ENCODE measurements at regions not wholly inside any gene's neighbourhood (a gene's known extent, or its start where the extent isn't known, plus 50 kb on each side); places are given as distances from the start of the nearest gene placed in this dataset.
"Not testable (repeated sequence)": the region's sequence is repeated elsewhere in the genome, so short reads cannot be mapped to it uniquely, and the experiment has no call there.

DNA sequence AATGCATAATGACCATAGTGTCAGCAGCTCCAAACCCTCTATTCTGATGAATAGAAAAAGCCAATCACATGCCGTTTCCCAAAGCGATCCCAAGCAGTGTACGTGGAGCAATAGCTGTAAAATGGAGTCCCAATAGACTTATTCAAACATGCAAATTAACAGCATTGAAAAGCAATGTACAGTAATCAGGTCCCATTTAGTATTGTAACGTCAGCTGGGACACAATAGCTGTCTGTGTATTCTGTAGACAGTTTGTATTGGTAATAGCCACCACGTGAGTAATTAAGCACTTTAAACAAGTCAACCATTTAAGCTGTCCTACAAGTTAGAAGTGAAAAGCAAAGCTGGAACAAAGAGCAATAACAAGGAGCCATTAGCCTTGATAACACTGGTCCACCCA is 698.2 kb downstream of the PCDH17 start:
- in situ Hi-C loops (cut with MboI; ENCODE audit: low sequenced_read_pairs): no loop called here

- in situ Hi-C loops (cut with MboI; ENCODE audit: low sequenced_read_pairs): no loop called here
Observed at GRCh38 chr13:58340895-58341294, 709.4 kb downstream of the PCDH17 start.

- in situ Hi-C loops (cut with MboI; ENCODE audit: low sequenced_read_pairs): no loop called here
Observed at GRCh38 chr13:58341318-58341717, 709.8 kb downstream of the PCDH17 start.

DNA sequence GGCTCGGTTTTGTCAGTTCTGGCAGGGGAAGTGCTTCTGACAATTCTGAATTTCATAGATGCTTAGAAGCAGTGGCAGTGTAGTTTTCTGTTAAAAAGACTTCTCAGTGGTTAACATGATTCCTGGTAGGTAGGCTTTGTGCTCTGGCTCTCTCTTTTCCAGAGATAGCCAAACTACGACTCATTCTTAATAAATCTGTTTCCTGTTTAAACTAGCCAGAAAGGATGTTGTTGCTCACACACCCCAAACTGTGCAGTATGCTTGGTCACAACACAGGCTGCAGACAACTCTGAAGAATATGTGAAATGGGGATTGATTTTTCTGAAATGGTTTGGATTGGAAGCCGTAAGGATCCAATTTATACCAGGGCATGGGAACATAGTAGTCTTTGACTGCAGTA is 711.5 kb downstream of the PCDH17 start:
- in situ Hi-C loops (cut with MboI; ENCODE audit: low sequenced_read_pairs): no loop called here

- in situ Hi-C loops (cut with MboI; ENCODE audit: low sequenced_read_pairs): not testable (repeated sequence)
Observed at GRCh38 chr13:58352100-58352499, 720.6 kb downstream of the PCDH17 start.

- in situ Hi-C loops (cut with MboI; ENCODE audit: low sequenced_read_pairs): no loop called here
Observed at GRCh38 chr13:58369936-58370335, 738.4 kb downstream of the PCDH17 start.

DNA sequence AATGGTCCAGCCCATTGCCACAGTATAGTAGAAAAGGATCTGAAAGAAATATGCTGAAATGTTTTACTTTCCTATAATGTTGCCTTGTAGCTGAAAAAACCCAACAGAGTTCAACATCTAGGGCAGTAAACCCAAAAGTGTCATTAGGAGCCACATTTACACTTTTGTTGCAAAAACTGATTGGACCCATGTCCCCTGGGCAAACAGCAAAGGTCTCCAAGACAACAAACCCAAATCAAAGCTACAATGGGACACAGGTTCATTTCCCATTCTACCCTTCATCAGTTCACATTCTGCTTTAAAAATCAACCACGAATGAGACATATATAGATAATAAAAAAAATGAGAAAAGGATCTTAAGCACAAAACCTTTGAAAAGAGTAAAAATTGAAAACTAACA is 744.8 kb downstream of the PCDH17 start:
- in situ Hi-C loops (cut with MboI; ENCODE audit: low sequenced_read_pairs): no loop called here

DNA sequence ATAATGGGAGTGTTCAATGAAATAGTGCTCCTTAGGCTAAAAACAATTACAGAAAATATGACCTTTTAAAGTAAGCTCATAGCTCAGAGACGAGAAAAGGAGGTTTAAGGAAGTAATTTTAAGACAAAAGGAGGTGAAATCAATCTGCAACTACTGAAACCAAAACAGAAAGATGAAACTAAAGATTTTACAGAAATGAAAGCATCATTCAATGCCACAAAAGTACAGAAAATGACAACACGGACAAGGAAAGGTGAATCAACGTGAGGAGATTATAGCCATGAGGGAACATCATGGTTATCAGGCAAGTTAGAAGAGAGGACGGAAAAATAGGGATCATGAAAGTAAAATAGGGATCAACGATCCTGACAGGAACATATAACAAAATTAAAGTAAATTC is 745.2 kb downstream of the PCDH17 start:
- in situ Hi-C loops (cut with MboI; ENCODE audit: low sequenced_read_pairs): no loop called here

DNA sequence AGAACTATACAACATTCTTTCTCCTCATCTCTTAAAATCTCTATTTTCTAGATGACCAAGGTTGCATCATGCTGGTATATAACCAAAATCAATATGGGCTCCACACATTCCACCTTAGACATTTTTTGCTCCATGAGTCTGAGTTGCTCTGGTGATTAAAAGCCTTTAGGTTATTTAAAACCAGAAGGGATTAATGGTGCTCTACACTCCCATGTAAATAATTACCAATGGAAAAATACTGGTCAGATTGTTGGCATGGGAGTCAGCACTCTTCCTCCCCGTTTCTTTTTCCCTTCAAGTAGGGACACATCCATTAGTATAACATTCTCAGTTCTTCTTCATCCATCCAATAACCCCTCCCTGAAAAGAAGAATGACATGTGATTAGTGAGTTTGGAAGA is 747.7 kb downstream of the PCDH17 start:
- in situ Hi-C loops (cut with MboI; ENCODE audit: low sequenced_read_pairs): no loop called here

DNA sequence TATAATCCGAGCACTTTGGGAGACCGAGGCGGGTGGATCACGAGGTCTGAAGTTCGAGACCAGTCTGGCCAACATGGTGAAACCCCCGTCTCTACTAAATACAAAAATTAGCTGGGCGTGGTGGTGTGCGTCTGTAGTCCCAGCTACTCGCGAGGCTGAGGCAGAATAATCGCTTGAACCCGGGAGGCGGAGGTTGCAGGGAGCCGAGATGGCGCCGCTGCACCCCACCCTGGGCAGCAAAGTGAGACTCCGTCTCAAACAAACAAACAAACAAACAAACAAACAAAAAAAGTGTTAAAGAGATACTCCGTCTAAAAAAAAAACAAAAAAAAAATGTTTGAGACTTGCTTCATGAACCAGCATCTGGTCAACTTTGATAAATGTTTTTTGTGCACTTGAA is 753.8 kb downstream of the PCDH17 start:
- in situ Hi-C loops (cut with MboI; ENCODE audit: low sequenced_read_pairs): not testable (repeated sequence)

- in situ Hi-C loops (cut with MboI; ENCODE audit: low sequenced_read_pairs): no loop called here
Observed at GRCh38 chr13:58397596-58398387, 766.2 kb downstream of the PCDH17 start.

- in situ Hi-C loops (cut with MboI; ENCODE audit: low sequenced_read_pairs): no loop called here
Observed at GRCh38 chr13:58399263-58399662, 767.7 kb downstream of the PCDH17 start.

DNA sequence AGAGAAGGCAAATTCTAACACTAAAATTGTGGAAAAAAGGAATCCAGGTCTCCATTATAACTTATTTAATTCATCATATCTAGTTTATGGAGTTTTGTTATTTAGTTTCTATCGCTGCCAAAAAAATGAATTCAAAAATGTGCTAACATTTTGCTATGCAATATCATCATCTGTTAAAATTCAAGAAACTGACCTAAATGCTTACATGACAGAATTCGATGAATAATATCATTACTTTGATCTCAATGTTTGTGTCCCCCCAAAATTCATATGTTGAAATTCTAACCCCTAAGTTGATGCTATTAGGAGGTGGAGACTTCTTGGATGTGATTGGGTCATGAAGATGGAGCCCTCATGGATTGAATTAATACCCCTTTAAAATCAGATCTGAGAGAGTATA is 775.0 kb downstream of the PCDH17 start:
- in situ Hi-C loops (cut with MboI; ENCODE audit: low sequenced_read_pairs): no loop called here

GRCh38 chr13:58429917-58430316 is 798.4 kb downstream of the PCDH17 start:
- in situ Hi-C loops (cut with MboI; ENCODE audit: low sequenced_read_pairs): no loop called here

DNA sequence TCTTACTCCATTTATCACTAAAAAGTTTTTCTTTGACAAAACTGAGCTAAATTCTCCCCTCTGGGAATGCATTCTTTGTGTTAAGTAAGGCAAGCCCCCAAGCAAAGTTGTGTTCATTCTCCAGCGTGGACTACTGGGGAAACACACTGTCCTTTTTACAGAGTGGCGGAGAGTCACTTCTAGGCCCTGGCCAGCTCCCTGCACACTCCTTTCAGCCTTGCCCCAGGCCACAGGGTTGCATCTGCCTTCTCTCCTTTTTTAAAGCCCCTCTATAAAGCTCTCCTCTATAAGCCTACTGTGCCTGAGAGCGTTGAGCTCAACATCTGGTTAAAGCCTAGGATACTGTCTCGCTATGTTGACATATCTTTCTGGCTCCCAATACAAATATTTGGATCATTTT is 803.4 kb downstream of the PCDH17 start:
- in situ Hi-C loops (cut with MboI; ENCODE audit: low sequenced_read_pairs): no loop called here

DNA sequence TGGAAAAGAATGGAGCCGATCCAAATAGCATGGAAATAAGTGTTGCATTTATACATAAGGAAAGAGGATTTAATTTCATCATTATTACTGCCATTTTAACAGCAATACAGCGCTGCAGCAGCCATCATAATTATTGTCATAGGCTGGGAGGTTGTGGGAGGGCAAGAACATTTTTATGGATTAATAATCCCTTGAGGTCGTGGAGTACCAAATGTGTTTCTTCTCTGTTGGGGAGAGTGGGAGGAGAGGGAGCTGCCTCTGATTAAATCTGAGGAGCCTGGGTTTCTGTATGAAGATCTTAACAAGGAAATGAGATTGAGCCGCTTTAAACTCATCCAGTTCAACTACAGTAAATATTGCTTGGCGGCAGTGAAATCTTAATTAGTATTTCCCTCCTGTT is 805.9 kb downstream of the PCDH17 start:
- in situ Hi-C loops (cut with MboI; ENCODE audit: low sequenced_read_pairs): no loop called here

- in situ Hi-C loops (cut with MboI; ENCODE audit: low sequenced_read_pairs): no loop called here
Observed at GRCh38 chr13:58446979-58447378, 815.4 kb downstream of the PCDH17 start.

- in situ Hi-C loops (cut with MboI; ENCODE audit: low sequenced_read_pairs): no loop called here
Observed at GRCh38 chr13:58452123-58452623, 820.6 kb downstream of the PCDH17 start.

DNA sequence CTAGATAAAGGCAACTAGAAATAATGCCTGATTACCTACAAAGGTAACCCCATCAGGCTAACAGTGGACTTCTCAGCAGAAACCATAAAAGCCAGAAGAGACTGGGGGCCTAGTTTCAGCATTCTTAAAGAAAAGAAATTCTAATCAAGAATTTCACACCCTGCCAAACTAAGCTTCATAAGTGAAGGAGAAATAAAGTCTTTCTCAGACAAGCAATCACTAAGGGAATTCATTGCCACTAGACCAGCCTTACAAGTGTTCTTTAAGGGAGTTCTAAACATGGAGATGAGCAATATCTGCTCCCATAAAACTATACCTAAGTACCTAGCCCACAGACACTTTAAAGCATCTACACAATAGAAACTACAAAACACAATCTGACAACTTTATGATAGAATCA is 823.5 kb downstream of the PCDH17 start:
- in situ Hi-C loops (cut with MboI; ENCODE audit: low sequenced_read_pairs): no loop called here

DNA sequence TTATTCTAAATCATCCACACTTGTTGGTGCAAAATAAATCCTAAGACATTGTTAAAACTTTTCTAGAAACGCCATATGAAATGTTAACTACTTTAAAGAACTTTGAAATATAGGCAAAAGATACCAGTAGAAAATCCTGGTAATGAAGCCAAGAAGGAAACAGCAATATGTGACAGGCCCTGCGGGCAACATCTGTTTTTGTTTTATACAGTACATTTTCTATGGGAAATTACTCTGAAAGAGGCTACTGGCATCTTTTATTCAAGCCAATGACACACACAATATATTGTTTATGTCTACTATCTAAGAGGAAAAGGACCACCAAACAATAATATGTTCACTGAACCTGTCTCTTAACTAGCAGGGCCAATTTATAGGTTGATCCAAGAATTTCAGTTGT is 829.7 kb downstream of the PCDH17 start:
- in situ Hi-C loops (cut with MboI; ENCODE audit: low sequenced_read_pairs): no loop called here

DNA sequence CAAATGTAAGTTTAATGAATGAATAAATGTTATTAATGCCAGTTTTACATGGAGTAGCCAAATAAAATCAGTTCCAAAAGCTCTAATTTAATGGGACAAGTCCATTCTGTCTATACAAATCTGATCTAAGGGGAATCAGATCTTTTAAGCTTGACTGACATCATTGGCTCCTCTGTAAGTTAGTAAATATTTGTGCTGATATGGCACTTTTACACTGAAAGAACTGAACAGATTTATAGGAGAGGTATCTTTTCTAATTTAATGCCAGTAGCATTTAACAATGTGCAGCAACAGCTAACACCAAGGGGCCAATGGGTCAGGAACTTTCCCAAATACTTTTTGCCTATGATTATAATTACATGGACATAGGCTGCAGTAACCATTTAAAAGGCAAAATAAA is 832.3 kb downstream of the PCDH17 start:
- in situ Hi-C loops (cut with MboI; ENCODE audit: low sequenced_read_pairs): no loop called here

DNA sequence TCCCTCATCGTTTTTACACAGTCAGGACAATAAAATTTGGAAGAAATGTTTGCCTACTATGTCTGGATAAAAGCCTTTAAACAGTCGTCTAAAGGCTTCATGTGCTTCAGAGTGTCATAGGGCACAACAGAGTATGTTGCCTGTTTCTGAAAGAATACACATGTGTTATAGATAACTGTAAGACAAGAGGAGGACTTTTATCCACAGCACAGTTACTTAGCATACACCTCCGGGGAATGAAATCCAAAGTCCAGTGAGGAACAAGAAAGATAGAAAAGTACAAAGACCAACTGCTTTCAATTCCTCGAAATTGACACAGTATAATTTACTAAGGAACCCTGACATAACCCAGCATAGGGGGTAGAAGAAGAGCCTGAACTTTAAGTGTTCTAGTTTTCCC is 835.6 kb downstream of the PCDH17 start:
- in situ Hi-C loops (cut with MboI; ENCODE audit: low sequenced_read_pairs): no loop called here

- in situ Hi-C loops (cut with MboI; ENCODE audit: low sequenced_read_pairs): no loop called here
Observed at GRCh38 chr13:58472483-58472882, 840.9 kb downstream of the PCDH17 start.
